Breast epithelium (tissue), 4 donors: ENCODE measurements at regions not wholly inside any gene's neighbourhood (a gene's known extent, or its start where the extent isn't known, plus 50 kb on each side); places are given as distances from the start of the nearest gene placed in this dataset.

Experiments
- DNase-seq, 2 donors: peaks; one replicate each; pipeline ENCODE4 v3.0.0-alpha.2; 2019; ENCODE audit warnings: low spot score in 2 of 2
- H3K27ac ChIP-seq, 2 donors: fragments of 200-600 bp; sonication (generic) in 1 of 2; one replicate each; pipeline ENCODE4 v1.5.1; 2016 to 2019; ENCODE audit warnings: mild to moderate bottlenecking in 1 of 2
- H3K27me3 ChIP-seq, 2 donors: fragments of 200-600 bp; sonication (generic) in 1 of 2; one replicate each; pipeline versions ENCODE4 v1.5.1 to v1.6.0; 2017 to 2019; ENCODE audit warnings: control low read depth in 1 of 2, mild to moderate bottlenecking in 1 of 2
- H3K36me3 ChIP-seq: fragments of 200-600 bp; one replicate; pipeline ENCODE4 v1.5.1; 2019
- H3K4me1 ChIP-seq, 2 donors: fragments of 200-600 bp; sonication (generic); one replicate each; pipeline ENCODE4 v1.5.1; 2016 to 2019; ENCODE audit warnings: control low read depth in 1 of 2
- H3K4me3 ChIP-seq, 3 donors: fragments of 200-600 bp; sonication (generic); 1 replicate in 2 of 3; 2 replicates in 1 of 3; pipeline ENCODE4 v1.5.1; 2016 to 2019; ENCODE audit warnings: mild to moderate bottlenecking in 3 of 3, moderate library complexity in 2 of 3
- H3K9me3 ChIP-seq, 2 donors: fragments of 200-600 bp; sonication (generic) in 1 of 2; one replicate each; pipeline ENCODE4 v1.5.1; 2016 to 2019; ENCODE audit warnings: control low read depth in 1 of 2
- POLR2A ChIP-seq: fragments of 450-650 bp; IDR thresholded peaks from one replicate; pipeline ENCODE4 v1.6.1; 2016; ENCODE audit warnings: antibody characterized with exemption, mild to moderate bottlenecking, moderate library complexity
- POLR2AphosphoS5 ChIP-seq, 3 donors: sonication (generic); formaldehyde crosslinking; IDR thresholded peaks; one replicate each; pipeline ENCODE4 v1.6.1; 2017; ENCODE audit warnings: antibody characterized with exemption in 3 of 3
- intact Hi-C: fragments of 100-400 bp; cut with DNase I; formaldehyde crosslinking; loops from one replicate; pipeline ENCODE4 v1.15.1; 2023; ENCODE audit warnings: low total_unique reads
- TF ChIP-seq, protein P1 (sequence below), 3 donors: fragments of 450-650 bp; IDR thresholded peaks; one replicate each; pipeline ENCODE4 v1.5.1; 2016 to 2017; ENCODE audit warnings: antibody characterized with exemption in 3 of 3, mild to moderate bottlenecking in 3 of 3, moderate library complexity in 3 of 3

DNA sequence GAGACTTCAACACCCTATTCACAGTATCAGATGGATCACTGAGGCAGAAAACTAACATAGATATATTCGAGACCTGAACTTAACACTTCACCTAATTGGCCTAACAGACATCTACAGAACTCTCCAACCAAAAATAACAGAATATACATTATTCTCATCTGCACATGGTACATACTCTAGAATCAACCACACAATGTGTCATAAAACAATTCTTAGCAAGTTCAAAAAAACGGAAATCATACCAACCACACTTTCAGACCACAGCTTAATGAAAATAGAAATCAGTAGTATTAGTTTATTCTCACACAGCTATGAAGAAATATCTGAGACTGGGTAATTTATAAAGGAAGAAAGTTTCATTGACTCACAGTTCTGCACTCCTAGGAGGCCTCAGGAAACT is 387.9 kb downstream of the DEPDC1B start:
- intact Hi-C loops: no loop called here

DNA sequence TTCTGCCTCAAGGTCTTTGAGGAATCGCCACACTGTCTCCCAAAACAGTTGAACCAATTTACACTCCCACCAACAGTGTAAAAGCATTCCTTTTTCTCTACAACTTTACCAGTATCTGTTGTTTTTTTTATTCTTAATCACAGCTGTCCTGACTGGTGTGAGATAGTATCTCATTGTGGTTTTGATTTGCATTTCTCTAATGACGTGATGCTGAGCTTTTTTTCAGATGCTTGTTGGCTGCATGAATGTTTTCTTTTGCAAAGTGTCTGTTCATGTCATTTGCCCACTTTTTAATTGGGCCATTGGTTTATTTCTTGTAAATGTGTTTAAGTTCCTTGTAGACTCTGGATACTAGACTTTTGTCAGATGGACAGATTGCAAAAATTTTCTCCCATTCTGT is 400.0 kb downstream of the DEPDC1B start:
- H3K27ac ChIP-seq: no peak overlapping the region
- H3K4me3 ChIP-seq: no peak overlapping the region
- peaks cover 5% of the 10 kb centered on the region in 2 donors for H3K9me3 ChIP-seq
- no peak for TF ChIP-seq POLR2AphosphoS5 (IDR thresholded peaks at IDR 0.05)
- TF ChIP-seq, protein P1, sequence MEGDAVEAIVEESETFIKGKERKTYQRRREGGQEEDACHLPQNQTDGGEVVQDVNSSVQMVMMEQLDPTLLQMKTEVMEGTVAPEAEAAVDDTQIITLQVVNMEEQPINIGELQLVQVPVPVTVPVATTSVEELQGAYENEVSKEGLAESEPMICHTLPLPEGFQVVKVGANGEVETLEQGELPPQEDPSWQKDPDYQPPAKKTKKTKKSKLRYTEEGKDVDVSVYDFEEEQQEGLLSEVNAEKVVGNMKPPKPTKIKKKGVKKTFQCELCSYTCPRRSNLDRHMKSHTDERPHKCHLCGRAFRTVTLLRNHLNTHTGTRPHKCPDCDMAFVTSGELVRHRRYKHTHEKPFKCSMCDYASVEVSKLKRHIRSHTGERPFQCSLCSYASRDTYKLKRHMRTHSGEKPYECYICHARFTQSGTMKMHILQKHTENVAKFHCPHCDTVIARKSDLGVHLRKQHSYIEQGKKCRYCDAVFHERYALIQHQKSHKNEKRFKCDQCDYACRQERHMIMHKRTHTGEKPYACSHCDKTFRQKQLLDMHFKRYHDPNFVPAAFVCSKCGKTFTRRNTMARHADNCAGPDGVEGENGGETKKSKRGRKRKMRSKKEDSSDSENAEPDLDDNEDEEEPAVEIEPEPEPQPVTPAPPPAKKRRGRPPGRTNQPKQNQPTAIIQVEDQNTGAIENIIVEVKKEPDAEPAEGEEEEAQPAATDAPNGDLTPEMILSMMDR (IDR thresholded peaks at IDR 0.05): no peak
- no peak for TF ChIP-seq POLR2A
- H3K27me3 ChIP-seq: no peaks in the 10 kb centered on the region
- no peak for DNase-seq
- H3K4me1 ChIP-seq: no peaks in the 10 kb centered on the region
- intact Hi-C loops: no loop called here
- H3K36me3 ChIP-seq: no peaks in the 10 kb centered on the region

More for the DNA sequence above, 387.9 kb downstream of the DEPDC1B start:
- DNase-seq: no peak
- Histone ChIP-seq H3K27me3 (no peaks in the 10 kb centered on the region), H3K9me3 (no peaks in the 10 kb centered on the region), H3K27ac (no peak overlapping the region), H3K4me1 (no peaks in the 10 kb centered on the region), H3K4me3 (no peak overlapping the region), H3K36me3 (no peaks in the 10 kb centered on the region)
- TF ChIP-seq, protein P1 (IDR thresholded peaks at IDR 0.05): no peak
- TF ChIP-seq POLR2A (no peak), POLR2AphosphoS5 (IDR thresholded peaks at IDR 0.05) (no peak)

DNA sequence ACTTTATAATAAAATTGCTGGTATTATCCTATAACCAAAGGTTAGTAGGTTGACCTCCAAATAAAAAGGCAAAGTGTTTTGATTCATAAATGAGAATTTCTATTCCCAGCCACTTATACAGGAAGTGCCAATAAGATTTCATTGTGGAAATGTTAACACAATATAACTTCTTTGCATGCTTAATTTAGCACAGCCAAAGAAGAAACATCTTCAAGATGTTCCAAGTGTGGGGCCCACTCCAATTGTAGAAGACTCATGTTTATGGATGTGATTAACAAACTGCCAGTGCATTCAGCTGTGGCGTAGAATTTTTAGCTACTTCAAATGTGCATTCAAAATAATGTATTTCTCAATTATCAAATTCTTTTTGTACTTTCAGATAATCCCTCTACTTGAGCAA is 402.3 kb downstream of the DEPDC1B start:
- intact Hi-C loops: no loop called here
- Histone ChIP-seq H3K27me3 (no peaks in the 10 kb centered on the region), H3K9me3 (peaks cover 5% of the 10 kb centered on the region in 2 donors)

DNA sequence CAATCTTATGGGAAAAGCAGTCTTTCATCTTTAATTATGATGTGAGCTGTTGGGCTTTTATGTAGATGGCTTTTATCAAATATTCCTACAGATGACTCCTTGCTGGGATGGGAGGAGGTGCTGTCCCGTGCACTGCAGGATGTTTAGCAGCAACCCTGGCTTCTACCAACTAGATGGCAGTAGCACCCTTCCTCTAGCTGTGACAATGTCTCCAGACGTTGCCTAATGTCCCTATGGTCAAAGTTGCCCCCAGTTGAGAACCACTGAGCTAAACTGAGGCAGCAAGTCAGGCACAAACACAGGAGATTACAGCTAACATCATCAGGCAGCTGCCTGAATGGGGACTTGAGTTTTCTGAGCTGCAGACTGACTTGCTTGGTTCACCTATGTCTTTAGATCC is 401.9 kb upstream of the PDE4D start:
- Histone ChIP-seq H3K4me3 (no peak overlapping the region), H3K36me3 (no peaks in the 10 kb centered on the region), H3K9me3 (no peaks in the 10 kb centered on the region), H3K4me1 (no peaks in the 10 kb centered on the region), H3K27ac (no peak overlapping the region), H3K27me3 (no peaks in the 10 kb centered on the region)
- DNase-seq: no peak
- intact Hi-C loops: no loop called here
- TF ChIP-seq, protein P1 (IDR thresholded peaks at IDR 0.05): peak in 2 of 3 donors; percentile 24 to 26
- TF ChIP-seq POLR2AphosphoS5 (IDR thresholded peaks at IDR 0.05): no peak

More for the DNA sequence above, 402.3 kb downstream of the DEPDC1B start:
- no peak for DNase-seq
- H3K27ac ChIP-seq: no peak overlapping the region
- H3K36me3 ChIP-seq: no peaks in the 10 kb centered on the region
- no peak overlapping the region for H3K4me3 ChIP-seq
- H3K4me1 ChIP-seq: no peaks in the 10 kb centered on the region
- TF ChIP-seq POLR2A (no peak), POLR2AphosphoS5 (IDR thresholded peaks at IDR 0.05) (no peak)
- TF ChIP-seq, protein P1 (IDR thresholded peaks at IDR 0.05): no peak

DNA sequence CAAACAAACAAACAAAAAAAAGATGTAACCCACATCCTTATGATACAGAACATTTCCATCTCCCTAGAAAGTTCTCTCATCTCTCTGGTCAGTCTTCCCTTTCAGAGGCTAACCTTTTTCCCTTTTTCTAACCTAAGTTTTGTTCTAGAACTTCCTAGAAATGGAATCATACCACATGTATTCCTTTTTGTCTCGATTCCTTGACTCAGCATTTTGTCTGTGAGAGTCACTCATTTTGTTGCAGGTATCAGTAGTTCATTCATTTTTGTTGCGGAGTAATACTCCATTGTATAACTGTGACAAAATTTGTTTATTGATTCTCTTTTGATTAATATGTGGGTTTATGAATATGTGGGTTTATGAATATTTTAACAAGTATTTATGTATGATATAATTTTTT is 400.0 kb upstream of the PDE4D start:
- Histone ChIP-seq H3K4me1 (no peaks in the 10 kb centered on the region), H3K27me3 (no peaks in the 10 kb centered on the region), H3K36me3 (no peaks in the 10 kb centered on the region), H3K9me3 (no peaks in the 10 kb centered on the region), H3K27ac (no peak overlapping the region), H3K4me3 (no peak overlapping the region)
- intact Hi-C loops: no loop called here
- TF ChIP-seq POLR2AphosphoS5 (IDR thresholded peaks at IDR 0.05) (no peak), POLR2A (no peak)
- TF ChIP-seq, protein P1 (IDR thresholded peaks at IDR 0.05): no peak
- DNase-seq: no peak
